HG03432 (cell line): ENCODE measurements at regions not wholly inside any gene's neighbourhood (a gene's known extent, or its start where the extent isn't known, plus 50 kb on each side); places are given as distances from the start of the nearest gene placed in this dataset.

Experiments used
- ATAC-seq: cut with Tn5 transposase; IDR thresholded peaks from one replicate; pipeline ENCODE4 v1.9.1; 2021; ENCODE audit warnings: mild to moderate bottlenecking, moderate library complexity; ENCODE audit not compliant: unreplicated experiment

GRCh38 chr4:126784966-126785580 is 847.7 kb upstream of the INTU start:
- ATAC-seq: no peak

GRCh38 chr4:126790633-126791032 is 842.1 kb upstream of the INTU start:
- ATAC-seq: no peak

GRCh38 chr4:126794363-126794762 is 838.4 kb upstream of the INTU start:
- no peak for ATAC-seq

- no peak for ATAC-seq
Measured at GRCh38 chr4:126798214-126798613, 834.5 kb upstream of the INTU start.

GRCh38 chr4:126799416-126799815 is 833.3 kb upstream of the INTU start:
- no peak for ATAC-seq

- no peak for ATAC-seq
Measured at GRCh38 chr4:126799971-126800574, 832.7 kb upstream of the INTU start.

GRCh38 chr4:126800575-126801141 is 832.1 kb upstream of the INTU start:
- ATAC-seq: peak; percentile 61

GRCh38 chr4:126807132-126807531 is 825.6 kb upstream of the INTU start:
- ATAC-seq: no peak

- no peak for ATAC-seq
Measured at GRCh38 chr4:126812076-126812475, 820.7 kb upstream of the INTU start.

GRCh38 chr4:126820631-126821030 is 812.1 kb upstream of the INTU start:
- no peak for ATAC-seq

GRCh38 chr4:126821152-126821551 is 811.6 kb upstream of the INTU start:
- ATAC-seq: no peak

GRCh38 chr4:126825083-126825482 is 807.7 kb upstream of the INTU start:
- ATAC-seq: no peak

- no peak for ATAC-seq
Measured at GRCh38 chr4:126827669-126828068, 805.1 kb upstream of the INTU start.

GRCh38 chr4:126834854-126835253 is 797.9 kb upstream of the INTU start:
- ATAC-seq: no peak

GRCh38 chr4:126838941-126839679 is 793.6 kb upstream of the INTU start:
- no peak for ATAC-seq

GRCh38 chr4:126843492-126844067 is 789.2 kb upstream of the INTU start:
- no peak for ATAC-seq

GRCh38 chr4:126850286-126850685 is 782.5 kb upstream of the INTU start:
- ATAC-seq: peak; percentile 79

GRCh38 chr4:126851391-126851790 is 781.4 kb upstream of the INTU start:
- no peak for ATAC-seq

GRCh38 chr4:126853715-126854114 is 779.0 kb upstream of the INTU start:
- ATAC-seq: peak; percentile 54

GRCh38 chr4:126856906-126857305 is 775.9 kb upstream of the INTU start:
- no peak for ATAC-seq

- ATAC-seq: no peak
Measured at GRCh38 chr4:126859314-126859713, 773.4 kb upstream of the INTU start.

- ATAC-seq: no peak
Measured at GRCh38 chr4:126859872-126860271, 772.9 kb upstream of the INTU start.
